ENCODE measurements at regions not wholly inside any gene's neighbourhood (a gene's known extent, or its start where the extent isn't known, plus 50 kb on each side); places are given as distances from the start of the nearest gene placed in this dataset.
"Not testable (repeated sequence)": the region's sequence is repeated elsewhere in the genome, so short reads cannot be mapped to it uniquely, and the experiment has no call there.

- H3K36me3 Mint-ChIP-seq = no peaks in the 10 kb centered on the region
- no peak overlapping the region for H3K27ac Mint-ChIP-seq
- H3K4me3 Mint-ChIP-seq = no peak overlapping the region
- DNase-seq (no peak), ATAC-seq (ENCODE audit: low read depth in 2 of 2) (no peak)
- H3K27me3 Mint-ChIP-seq = no peaks in the 10 kb centered on the region
- peaks cover 0 to 3% (median 0%) of the 10 kb centered on the region in 7 donors for H3K9me3 Mint-ChIP-seq
- no peaks in the 10 kb centered on the region for H3K4me1 Mint-ChIP-seq
Observed at GRCh38 chr2:156003780-156004179, 328.7 kb downstream of the NR4A2 start.

DNA sequence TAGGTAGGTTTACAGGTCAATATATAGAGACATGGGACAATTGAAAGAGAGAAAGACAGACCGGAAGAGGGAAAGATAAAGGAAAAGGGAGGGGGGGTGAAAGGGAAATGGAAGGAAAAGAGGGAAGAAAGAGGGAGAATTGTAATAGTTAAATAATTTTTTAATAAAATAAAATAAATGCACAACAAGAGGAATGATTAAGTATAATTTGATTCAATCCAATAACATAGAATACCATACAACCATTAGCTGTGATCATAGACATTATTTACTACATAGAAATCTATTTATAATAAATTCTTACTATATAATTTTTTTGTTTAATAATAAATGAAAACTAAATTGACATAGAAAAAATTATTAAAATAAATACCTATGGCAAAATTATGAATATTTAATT, 330.7 kb downstream of the NR4A2 start:
- H3K27me3 Mint-ChIP-seq = no peaks in the 10 kb centered on the region
- H3K36me3 Mint-ChIP-seq = no peaks in the 10 kb centered on the region
- no peak for DNase-seq
- H3K9me3 Mint-ChIP-seq = peaks cover 0 to 4% (median 0%) of the 10 kb centered on the region in 7 donors
- H3K4me1 Mint-ChIP-seq = no peaks in the 10 kb centered on the region
- H3K4me3 Mint-ChIP-seq = no peak overlapping the region
- no peak for ATAC-seq (ENCODE audit: low read depth in 2 of 2)
- no peak overlapping the region for H3K27ac Mint-ChIP-seq

DNA sequence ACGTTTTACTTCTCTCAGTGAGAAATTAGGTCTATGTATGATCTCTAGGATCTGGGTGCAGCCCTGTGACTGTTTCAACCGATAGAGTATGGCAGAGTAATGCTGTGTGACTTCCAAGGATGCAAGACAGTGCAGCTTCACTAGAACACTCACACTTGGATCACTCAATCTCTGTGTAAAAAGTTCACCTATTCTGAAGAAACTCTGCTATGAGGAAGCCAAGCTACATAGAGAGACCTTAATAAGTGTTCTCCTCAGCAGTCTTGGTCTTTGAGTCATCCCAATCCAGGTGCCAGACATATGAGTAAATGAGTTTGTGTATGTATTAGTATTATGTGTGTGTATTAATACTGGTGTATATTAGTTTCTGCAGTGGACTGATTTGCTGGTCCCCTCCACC, 335.0 kb downstream of the NR4A2 start:
- no peak for ATAC-seq (ENCODE audit: low read depth in 2 of 2)
- no peak for DNase-seq

DNA sequence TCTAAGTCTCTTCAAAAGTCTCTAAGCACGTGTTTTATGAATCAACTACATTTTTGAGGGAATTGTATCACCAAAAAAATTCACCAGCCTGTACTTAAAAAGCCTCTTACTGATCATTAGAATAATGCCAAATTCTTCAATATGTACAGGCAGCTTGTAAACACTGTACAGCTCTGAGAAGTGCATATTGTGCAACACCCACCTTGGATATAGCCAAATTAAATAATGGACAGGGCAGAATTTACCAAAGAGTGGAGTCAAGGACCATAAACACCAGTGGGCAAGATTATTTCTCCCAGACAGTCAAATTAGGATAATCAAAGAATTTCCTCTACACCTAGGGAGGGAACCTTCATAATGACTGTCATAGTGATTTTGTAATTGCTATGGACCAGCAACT, 338.2 kb downstream of the NR4A2 start:
- DNase-seq (no peak), ATAC-seq (ENCODE audit: low read depth in 2 of 2) (no peak)
- Mint-ChIP-seq H3K27ac (no peak overlapping the region), H3K9me3 (peaks cover 0 to 15% (median 5%) of the 10 kb centered on the region in 7 donors), H3K36me3 (no peaks in the 10 kb centered on the region), H3K27me3 (peaks cover 0 to 6% (median 0%) of the 10 kb centered on the region in 3 donors), H3K4me1 (no peaks in the 10 kb centered on the region), H3K4me3 (no peak overlapping the region)

More for the DNA sequence above, 335.0 kb downstream of the NR4A2 start:
- Mint-ChIP-seq H3K4me1 (no peaks in the 10 kb centered on the region), H3K27me3 (peaks cover 0 to 5% (median 0%) of the 10 kb centered on the region in 3 donors), H3K4me3 (no peak overlapping the region), H3K27ac (no peak overlapping the region), H3K9me3 (peaks cover 0 to 9% (median 5%) of the 10 kb centered on the region in 7 donors), H3K36me3 (no peaks in the 10 kb centered on the region)

GRCh38 chr2:155983845-155984244, 348.7 kb downstream of the NR4A2 start:
- ATAC-seq (ENCODE audit: low read depth in 2 of 2) = no peak
- H3K27me3 Mint-ChIP-seq = no peaks in the 10 kb centered on the region
- H3K4me1 Mint-ChIP-seq = no peaks in the 10 kb centered on the region
- no peaks in the 10 kb centered on the region for H3K9me3 Mint-ChIP-seq
- no peaks in the 10 kb centered on the region for H3K36me3 Mint-ChIP-seq
- H3K27ac Mint-ChIP-seq = no peak overlapping the region
- DNase-seq = no peak
- H3K4me3 Mint-ChIP-seq = no peak overlapping the region

DNA sequence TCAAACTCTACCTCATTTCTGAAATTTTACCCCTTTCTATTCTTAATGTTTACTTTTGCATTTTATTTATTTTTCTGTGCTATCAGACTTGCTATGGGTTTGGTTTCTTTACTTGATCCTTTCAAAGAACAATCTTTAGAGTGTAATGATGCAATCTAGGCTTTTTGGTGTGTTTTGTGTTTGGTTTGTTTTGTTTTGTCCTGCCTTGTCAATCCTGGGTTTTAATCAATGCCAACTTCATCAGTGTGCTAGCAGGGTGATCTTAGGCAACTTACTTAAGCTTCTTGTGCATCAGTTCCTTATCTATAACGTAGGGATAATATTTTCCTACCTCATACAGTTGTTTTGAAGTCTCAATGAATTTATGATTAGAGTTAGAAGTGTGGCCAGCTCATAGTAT, 350.4 kb downstream of the NR4A2 start:
- H3K9me3 Mint-ChIP-seq = peaks cover 0 to 3% (median 0%) of the 10 kb centered on the region in 7 donors
- H3K4me1 Mint-ChIP-seq = no peaks in the 10 kb centered on the region
- no peak for ATAC-seq (ENCODE audit: low read depth in 2 of 2)
- H3K36me3 Mint-ChIP-seq = no peaks in the 10 kb centered on the region
- H3K27me3 Mint-ChIP-seq = no peaks in the 10 kb centered on the region
- DNase-seq = no peak
- H3K4me3 Mint-ChIP-seq = no peak overlapping the region
- no peak overlapping the region for H3K27ac Mint-ChIP-seq

GRCh38 chr2:155980941-155981560, 351.5 kb downstream of the NR4A2 start:
- Mint-ChIP-seq H3K27ac (no peak overlapping the region), H3K4me3 (no peak overlapping the region), H3K9me3 (peaks cover 0 to 3% (median 0%) of the 10 kb centered on the region in 7 donors), H3K27me3 (no peaks in the 10 kb centered on the region), H3K36me3 (no peaks in the 10 kb centered on the region), H3K4me1 (no peaks in the 10 kb centered on the region)
- ATAC-seq (ENCODE audit: low read depth in 2 of 2) (no peak), DNase-seq (no peak)

DNA sequence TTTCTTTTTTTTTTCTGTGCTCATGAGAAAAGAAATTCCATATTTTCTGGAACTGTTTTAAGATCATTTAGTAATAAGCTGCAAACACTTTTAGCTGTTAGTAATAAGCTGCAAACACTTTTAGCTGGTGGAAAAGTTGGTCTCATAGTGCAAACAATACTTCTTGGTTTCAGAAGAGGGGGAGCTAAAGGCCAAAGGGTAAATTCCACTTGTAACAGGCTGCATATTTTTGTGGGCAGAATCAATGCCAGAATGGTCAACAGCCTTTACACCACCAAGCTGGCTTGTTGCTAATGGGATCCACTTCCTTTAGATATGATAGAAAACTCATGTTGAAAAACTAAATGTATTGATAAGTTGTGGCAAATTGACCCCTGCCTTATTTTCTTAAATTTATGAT, 356.8 kb downstream of the NR4A2 start:
- no peaks in the 10 kb centered on the region for H3K36me3 Mint-ChIP-seq
- no peaks in the 10 kb centered on the region for H3K27me3 Mint-ChIP-seq
- H3K9me3 Mint-ChIP-seq = peaks cover 0 to 3% (median 0%) of the 10 kb centered on the region in 7 donors
- no peak for ATAC-seq (ENCODE audit: low read depth in 2 of 2)
- no peak for DNase-seq
- no peak overlapping the region for H3K4me3 Mint-ChIP-seq
- no peaks in the 10 kb centered on the region for H3K4me1 Mint-ChIP-seq
- H3K27ac Mint-ChIP-seq = no peak overlapping the region

- no peak overlapping the region for H3K4me3 Mint-ChIP-seq
- no peak for DNase-seq
- H3K4me1 Mint-ChIP-seq = no peaks in the 10 kb centered on the region
- no peak for ATAC-seq (ENCODE audit: low read depth in 2 of 2)
- no peaks in the 10 kb centered on the region for H3K36me3 Mint-ChIP-seq
- no peaks in the 10 kb centered on the region for H3K27me3 Mint-ChIP-seq
- peaks cover 0 to 3% (median 0%) of the 10 kb centered on the region in 7 donors for H3K9me3 Mint-ChIP-seq
- H3K27ac Mint-ChIP-seq = no peak overlapping the region
Observed at GRCh38 chr2:155972916-155973315, 359.6 kb downstream of the NR4A2 start.

GRCh38 chr2:155966064-155966471, 366.5 kb downstream of the NR4A2 start:
- not testable (repeated sequence) for DNase-seq; ATAC-seq (ENCODE audit: low read depth in 2 of 2); H3K36me3 Mint-ChIP-seq; H3K27me3 Mint-ChIP-seq; H3K4me1 Mint-ChIP-seq; H3K27ac Mint-ChIP-seq; H3K9me3 Mint-ChIP-seq; H3K4me3 Mint-ChIP-seq

GRCh38 chr2:155965415-155966063, 367.0 kb downstream of the NR4A2 start:
- Mint-ChIP-seq H3K27me3 (no peaks in the 10 kb centered on the region), H3K9me3 (peaks cover 0 to 7% (median 0%) of the 10 kb centered on the region in 7 donors), H3K36me3 (no peaks in the 10 kb centered on the region), H3K4me3 (no peak overlapping the region), H3K27ac (no peak overlapping the region), H3K4me1 (no peaks in the 10 kb centered on the region)
- ATAC-seq (ENCODE audit: low read depth in 2 of 2) (no peak), DNase-seq (no peak)

- Mint-ChIP-seq H3K36me3 (no peaks in the 10 kb centered on the region), H3K27ac (no peak overlapping the region), H3K4me1 (no peaks in the 10 kb centered on the region), H3K4me3 (no peak overlapping the region), H3K9me3 (peaks cover 0 to 7% (median 0%) of the 10 kb centered on the region in 7 donors), H3K27me3 (no peaks in the 10 kb centered on the region)
- no peak for ATAC-seq (ENCODE audit: low read depth in 2 of 2)
- DNase-seq = no peak
Observed at GRCh38 chr2:155961641-155962040, 370.9 kb downstream of the NR4A2 start.

DNA sequence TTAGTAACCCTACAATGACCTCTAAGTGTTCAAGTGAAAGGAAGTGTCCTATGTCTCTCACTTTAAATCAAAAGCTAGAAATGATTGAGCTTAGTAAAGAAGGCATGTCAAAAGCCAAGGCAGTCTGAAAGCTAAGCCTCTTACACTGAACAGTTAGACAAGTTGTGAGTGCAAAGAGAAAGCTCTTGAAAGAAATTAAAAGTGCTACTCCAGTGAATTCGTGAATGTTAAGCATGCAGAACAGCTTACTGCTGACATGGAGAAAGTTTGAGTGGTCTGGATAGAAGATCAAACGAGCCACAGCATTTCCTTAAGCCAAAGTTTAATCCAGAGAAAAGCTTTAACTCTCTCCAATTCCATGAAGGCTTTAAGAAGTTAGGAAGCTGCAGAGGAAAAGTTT, 373.7 kb downstream of the NR4A2 start:
- H3K4me1 Mint-ChIP-seq = no peaks in the 10 kb centered on the region
- no peak for DNase-seq
- no peaks in the 10 kb centered on the region for H3K9me3 Mint-ChIP-seq
- ATAC-seq (ENCODE audit: low read depth in 2 of 2) = no peak
- H3K27me3 Mint-ChIP-seq = no peaks in the 10 kb centered on the region
- no peak overlapping the region for H3K27ac Mint-ChIP-seq
- no peak overlapping the region for H3K4me3 Mint-ChIP-seq
- H3K36me3 Mint-ChIP-seq = no peaks in the 10 kb centered on the region

GRCh38 chr2:155947069-155947468, 385.5 kb downstream of the NR4A2 start:
- Mint-ChIP-seq H3K4me3 (no peak overlapping the region), H3K9me3 (peaks cover 0 to 7% (median 0%) of the 10 kb centered on the region in 7 donors), H3K4me1 (no peaks in the 10 kb centered on the region), H3K36me3 (no peaks in the 10 kb centered on the region), H3K27me3 (no peaks in the 10 kb centered on the region), H3K27ac (no peak overlapping the region)
- no peak for ATAC-seq (ENCODE audit: low read depth in 2 of 2)
- no peak for DNase-seq

Data from naive B cell (primary cell).